ENCODE measurements at regions not wholly inside any gene's neighbourhood (a gene's known extent, or its start where the extent isn't known, plus 50 kb on each side); places are given as distances from the start of the nearest gene placed in this dataset.
"Not testable (repeated sequence)": the region's sequence is repeated elsewhere in the genome, so short reads cannot be mapped to it uniquely, and the experiment has no call there.

- Histone ChIP-seq H3K79me2 (ENCODE audit: insufficient read depth, low read length) (no peaks in the 10 kb centered on the region), H3K4me1 (ENCODE audit: insufficient read depth, low read length, severe bottlenecking) (no peaks in the 10 kb centered on the region), H3F3A (ENCODE audit: insufficient read depth, low read length) (no peaks in the 10 kb centered on the region; the same call in 1 of the 2 replicates), H4K20me1 (ENCODE audit: insufficient read depth, low read length) (no peaks in the 10 kb centered on the region), H3K27me3 (ENCODE audit: insufficient read depth, low read length) (no peaks in the 10 kb centered on the region), H3K9me3 (ENCODE audit: low read length) (0 out of 2 replicates have a peak, but pooled peaks cover 2% of the 10 kb centered on the region), H3K27ac (ENCODE audit: low read depth, low read length, poor library complexity, severe bottlenecking) (no peak overlapping the region), H3K9ac (ENCODE audit: low read length) (no peak overlapping the region), H3K4me2 (ENCODE audit: low read length) (no peak overlapping the region), H3K4me3 (ENCODE audit: low read depth, low read length, poor library complexity, severe bottlenecking) (no peak overlapping the region), H3K9me2 (ENCODE audit: low read depth, low read length) (no peaks in the 10 kb centered on the region), H2AFZ (ENCODE audit: low read length) (no peak overlapping the region), H3K36me3 (ENCODE audit: insufficient read depth, low read length) (no peaks in the 10 kb centered on the region)
- TF ChIP-seq, protein P1, sequence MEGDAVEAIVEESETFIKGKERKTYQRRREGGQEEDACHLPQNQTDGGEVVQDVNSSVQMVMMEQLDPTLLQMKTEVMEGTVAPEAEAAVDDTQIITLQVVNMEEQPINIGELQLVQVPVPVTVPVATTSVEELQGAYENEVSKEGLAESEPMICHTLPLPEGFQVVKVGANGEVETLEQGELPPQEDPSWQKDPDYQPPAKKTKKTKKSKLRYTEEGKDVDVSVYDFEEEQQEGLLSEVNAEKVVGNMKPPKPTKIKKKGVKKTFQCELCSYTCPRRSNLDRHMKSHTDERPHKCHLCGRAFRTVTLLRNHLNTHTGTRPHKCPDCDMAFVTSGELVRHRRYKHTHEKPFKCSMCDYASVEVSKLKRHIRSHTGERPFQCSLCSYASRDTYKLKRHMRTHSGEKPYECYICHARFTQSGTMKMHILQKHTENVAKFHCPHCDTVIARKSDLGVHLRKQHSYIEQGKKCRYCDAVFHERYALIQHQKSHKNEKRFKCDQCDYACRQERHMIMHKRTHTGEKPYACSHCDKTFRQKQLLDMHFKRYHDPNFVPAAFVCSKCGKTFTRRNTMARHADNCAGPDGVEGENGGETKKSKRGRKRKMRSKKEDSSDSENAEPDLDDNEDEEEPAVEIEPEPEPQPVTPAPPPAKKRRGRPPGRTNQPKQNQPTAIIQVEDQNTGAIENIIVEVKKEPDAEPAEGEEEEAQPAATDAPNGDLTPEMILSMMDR (IDR thresholded peaks at IDR 0.05; ENCODE audit: low read length), result no peak
- no peak for TF ChIP-seq EZH2 (IDR thresholded peaks at IDR 0.05; ENCODE audit: borderline replicate concordance, low read length)
These were observed 58.4 kb upstream of the FOXE1 start for GRCh38 chr9:97794666-97795065.

DNA sequence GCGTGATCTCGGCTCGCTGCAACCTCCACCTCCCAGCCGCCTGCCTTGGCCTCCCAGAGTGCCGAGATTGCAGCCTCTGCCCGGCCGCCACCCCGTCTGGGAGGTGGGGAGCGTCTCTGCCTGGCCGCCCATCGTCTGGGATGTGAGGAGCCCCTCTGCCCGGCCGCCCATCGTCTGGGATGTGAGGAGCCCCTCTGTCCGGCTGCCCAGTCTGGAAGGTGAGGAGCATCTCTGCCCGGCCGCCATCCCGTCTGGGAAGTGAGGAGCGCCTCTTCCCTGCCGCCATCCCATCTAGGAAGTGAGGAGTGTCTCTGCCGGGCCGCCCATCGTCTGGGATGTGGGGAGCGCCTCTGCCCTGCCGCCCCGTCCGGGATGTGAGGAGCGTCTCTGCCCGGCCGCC is 56.9 kb upstream of the FOXE1 start:
- not testable (repeated sequence) for H3K9me3 ChIP-seq (ENCODE audit: low read length); H2AFZ ChIP-seq (ENCODE audit: low read length); H3F3A ChIP-seq (ENCODE audit: insufficient read depth, low read length); H3K4me1 ChIP-seq (ENCODE audit: insufficient read depth, low read length, severe bottlenecking); H3K79me2 ChIP-seq (ENCODE audit: insufficient read depth, low read length); H3K4me3 ChIP-seq (ENCODE audit: low read depth, low read length, poor library complexity, severe bottlenecking); H3K9me2 ChIP-seq (ENCODE audit: low read depth, low read length); H3K36me3 ChIP-seq (ENCODE audit: insufficient read depth, low read length); H3K27me3 ChIP-seq (ENCODE audit: insufficient read depth, low read length); H4K20me1 ChIP-seq (ENCODE audit: insufficient read depth, low read length); H3K9ac ChIP-seq (ENCODE audit: low read length); H3K27ac ChIP-seq (ENCODE audit: low read depth, low read length, poor library complexity, severe bottlenecking); H3K4me2 ChIP-seq (ENCODE audit: low read length)

GRCh38 chr9:97801180-97801579 is 51.8 kb upstream of the FOXE1 start:
- Histone ChIP-seq H3F3A (ENCODE audit: insufficient read depth, low read length) (no peaks in the 10 kb centered on the region; the same call in 1 of the 2 replicates), H3K36me3 (ENCODE audit: insufficient read depth, low read length) (no peaks in the 10 kb centered on the region), H3K9me3 (ENCODE audit: low read length) (no peaks in the 10 kb centered on the region), H3K27ac (ENCODE audit: low read depth, low read length, poor library complexity, severe bottlenecking) (no peak overlapping the region), H2AFZ (ENCODE audit: low read length) (no peak overlapping the region), H3K4me2 (ENCODE audit: low read length) (no peak overlapping the region), H3K27me3 (ENCODE audit: insufficient read depth, low read length) (no peaks in the 10 kb centered on the region), H4K20me1 (ENCODE audit: insufficient read depth, low read length) (no peaks in the 10 kb centered on the region), H3K4me3 (ENCODE audit: low read depth, low read length, poor library complexity, severe bottlenecking) (no peak overlapping the region), H3K9me2 (ENCODE audit: low read depth, low read length) (no peaks in the 10 kb centered on the region), H3K9ac (ENCODE audit: low read length) (no peak overlapping the region), H3K4me1 (ENCODE audit: insufficient read depth, low read length, severe bottlenecking) (peaks cover 10% of the 10 kb centered on the region), H3K79me2 (ENCODE audit: insufficient read depth, low read length) (no peaks in the 10 kb centered on the region)
- TF ChIP-seq, protein P1 (IDR thresholded peaks at IDR 0.05; ENCODE audit: low read length), result no peak
- no peak for TF ChIP-seq EZH2 (IDR thresholded peaks at IDR 0.05; ENCODE audit: borderline replicate concordance, low read length)

DNA sequence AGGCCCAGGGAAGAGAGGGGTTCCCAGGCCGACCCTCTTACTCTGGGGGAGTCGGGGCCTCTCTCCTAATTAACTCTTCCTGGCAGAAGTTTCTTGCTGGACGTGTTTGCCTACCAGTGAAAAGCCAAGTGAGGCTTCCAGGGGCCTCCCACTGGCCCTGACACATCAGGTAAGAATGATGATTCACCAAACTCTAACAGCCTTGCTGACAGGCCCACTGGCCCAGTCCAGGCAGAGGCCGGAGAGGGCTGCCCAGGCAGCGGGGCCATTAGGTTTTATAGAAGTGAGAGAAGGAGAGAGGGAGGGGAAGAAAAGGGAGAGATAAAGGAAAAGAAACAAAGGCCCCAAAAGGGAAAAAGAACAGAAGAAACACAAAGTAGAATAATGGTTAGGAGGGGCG is 50.8 kb upstream of the FOXE1 start:
- TF ChIP-seq EZH2 (IDR thresholded peaks at IDR 0.05; ENCODE audit: borderline replicate concordance, low read length), result no peak
- TF ChIP-seq, protein P1 (IDR thresholded peaks at IDR 0.05; ENCODE audit: low read length), result no peak
- H3K9me3 ChIP-seq (ENCODE audit: low read length), result no peaks in the 10 kb centered on the region
- no peaks in the 10 kb centered on the region for H3K27me3 ChIP-seq (ENCODE audit: insufficient read depth, low read length)
- H3K27ac ChIP-seq (ENCODE audit: low read depth, low read length, poor library complexity, severe bottlenecking), result no peak overlapping the region
- H3F3A ChIP-seq (ENCODE audit: insufficient read depth, low read length), result no peaks in the 10 kb centered on the region; the same call in 1 of the 2 replicates
- no peak overlapping the region for H3K4me2 ChIP-seq (ENCODE audit: low read length)
- H3K9me2 ChIP-seq (ENCODE audit: low read depth, low read length), result no peaks in the 10 kb centered on the region
- H2AFZ ChIP-seq (ENCODE audit: low read length), result no peak overlapping the region
- H3K36me3 ChIP-seq (ENCODE audit: insufficient read depth, low read length), result no peaks in the 10 kb centered on the region
- no peaks in the 10 kb centered on the region for H4K20me1 ChIP-seq (ENCODE audit: insufficient read depth, low read length)
- no peak overlapping the region for H3K4me3 ChIP-seq (ENCODE audit: low read depth, low read length, poor library complexity, severe bottlenecking)
- H3K9ac ChIP-seq (ENCODE audit: low read length), result no peak overlapping the region
- H3K79me2 ChIP-seq (ENCODE audit: insufficient read depth, low read length), result no peaks in the 10 kb centered on the region
- peaks cover 10% of the 10 kb centered on the region for H3K4me1 ChIP-seq (ENCODE audit: insufficient read depth, low read length, severe bottlenecking)
